ENCODE measurements at regions not wholly inside any gene's neighbourhood (a gene's known extent, or its start where the extent isn't known, plus 50 kb on each side); places are given as distances from the start of the nearest gene placed in this dataset.
"Not testable (repeated sequence)": the region's sequence is repeated elsewhere in the genome, so short reads cannot be mapped to it uniquely, and the experiment has no call there.

- no peak for DNase-seq
Observed at GRCh38 chr3:94612631-94613030, 549.8 kb downstream of the NSUN3 start.

DNA sequence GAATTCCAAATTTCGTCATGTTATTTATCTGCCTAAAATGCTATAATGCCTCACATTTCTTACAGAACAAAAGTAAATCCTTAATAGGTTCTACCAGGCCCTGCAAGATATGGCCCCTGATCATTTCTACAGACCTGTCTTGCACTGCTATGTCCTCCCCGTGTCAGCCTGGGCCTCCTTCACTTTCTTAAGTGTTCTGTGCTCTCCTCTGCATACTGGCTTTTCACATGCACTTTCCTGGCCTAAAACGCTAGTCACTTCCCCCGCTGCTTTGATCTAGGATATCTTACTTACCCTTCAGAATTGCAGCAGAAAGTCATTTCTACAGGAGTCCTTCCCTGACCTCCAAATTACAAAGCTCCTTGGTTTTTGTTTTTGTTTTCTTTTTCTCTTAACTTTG lies 551.3 kb downstream of the NSUN3 start:
- DNase-seq = no peak

GRCh38 chr3:94615275-94616065 lies 552.6 kb downstream of the NSUN3 start:
- DNase-seq = no peak

- DNase-seq = no peak
Observed at GRCh38 chr3:94616833-94617232, 554.0 kb downstream of the NSUN3 start.

DNA sequence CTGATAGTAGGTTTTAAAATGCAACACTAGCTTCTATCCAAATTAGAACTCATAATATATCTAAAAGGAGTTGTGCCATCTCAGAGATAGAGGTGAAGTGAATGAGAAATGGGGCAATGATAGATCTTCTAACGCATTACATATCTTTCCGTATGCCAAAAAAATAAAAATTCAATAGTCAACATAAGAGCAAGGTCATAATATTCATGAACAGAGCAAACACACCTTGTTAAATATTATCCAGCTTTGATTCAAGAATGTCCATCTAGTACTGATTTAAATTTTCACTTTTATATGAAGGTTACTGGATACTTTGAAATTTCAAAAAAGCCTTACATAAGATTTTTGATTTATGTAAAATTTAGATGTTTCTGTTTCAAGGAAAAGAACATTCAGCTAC lies 554.5 kb downstream of the NSUN3 start:
- DNase-seq = no peak

DNA sequence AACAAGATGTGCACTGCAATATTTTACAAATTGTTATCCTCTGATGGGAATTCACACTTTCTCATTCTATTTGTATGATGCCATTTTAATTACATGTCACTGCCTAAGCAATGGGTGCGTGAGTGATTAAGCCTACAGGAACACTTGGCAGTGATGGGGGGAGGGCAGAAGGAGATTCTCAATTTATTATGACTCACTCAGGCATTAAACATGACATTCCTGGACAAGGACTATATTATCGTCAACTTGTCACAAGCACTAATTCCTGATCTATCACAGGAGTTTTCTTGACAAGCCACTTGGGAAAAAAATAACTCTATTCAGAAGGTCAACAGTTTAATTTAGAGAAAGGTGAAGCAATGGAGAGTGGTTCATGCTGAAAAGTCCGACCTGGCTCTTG lies 556.8 kb downstream of the NSUN3 start:
- DNase-seq = no peak

DNA sequence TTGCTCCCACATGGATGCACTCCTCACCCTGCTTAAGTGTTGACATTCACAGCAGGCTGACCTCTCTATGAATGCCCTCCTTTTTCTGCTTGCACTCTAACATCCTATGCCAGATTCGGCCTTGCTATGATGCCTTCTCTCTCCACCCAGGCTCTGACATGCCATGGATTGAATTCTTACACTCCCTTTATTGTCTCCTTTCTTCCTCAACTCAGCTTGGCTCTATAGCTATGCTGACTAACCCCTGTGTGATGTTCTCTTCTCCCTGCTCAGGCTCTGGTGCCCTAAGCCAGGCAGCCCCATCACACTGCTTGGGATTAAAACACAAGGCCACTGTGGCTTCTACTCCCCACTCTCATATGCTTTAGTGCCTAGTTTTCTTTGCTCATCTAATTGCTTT lies 563.7 kb downstream of the NSUN3 start:
- DNase-seq = no peak

DNA sequence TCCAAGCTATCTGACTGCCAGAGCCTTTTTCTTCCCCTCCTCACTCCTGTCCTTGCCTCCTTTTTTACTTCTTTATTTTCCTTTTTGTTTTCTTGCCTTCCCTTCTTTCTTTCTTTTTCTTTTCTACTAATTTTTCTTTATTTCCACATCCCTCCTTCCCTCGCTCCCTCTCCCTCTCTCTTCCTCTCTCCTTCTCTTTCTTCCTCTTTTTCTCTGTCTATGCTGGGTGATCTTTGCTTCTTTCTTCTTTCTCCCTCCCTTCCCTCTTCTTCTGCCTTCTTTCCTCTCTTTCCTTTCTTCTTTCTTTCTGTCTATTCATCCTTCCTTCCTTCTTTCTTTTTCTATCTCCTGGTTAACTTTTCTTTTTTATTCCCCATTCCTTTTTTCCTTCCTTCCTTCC lies 564.8 kb downstream of the NSUN3 start:
- DNase-seq = no peak

DNA sequence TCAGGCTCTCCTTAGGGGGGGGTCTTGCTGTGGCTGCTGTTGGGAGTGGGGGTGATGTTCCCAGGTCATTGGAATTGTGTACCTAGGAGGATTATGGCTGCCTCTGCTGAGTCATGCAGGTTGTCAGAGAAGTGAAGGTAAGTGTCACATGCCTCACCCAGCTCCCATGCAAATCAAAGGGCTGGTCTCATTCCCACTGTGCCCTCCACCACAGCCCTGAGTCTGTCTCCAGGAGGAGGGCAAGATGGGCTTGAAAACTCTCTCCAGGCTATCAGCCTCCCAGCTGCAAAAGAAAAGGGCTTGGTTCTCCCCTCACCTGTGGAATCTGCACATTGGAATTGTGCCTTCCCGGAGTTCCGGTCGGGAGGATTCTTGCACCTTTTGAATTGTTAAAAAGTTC lies 580.5 kb downstream of the NSUN3 start:
- no peak for DNase-seq

DNA sequence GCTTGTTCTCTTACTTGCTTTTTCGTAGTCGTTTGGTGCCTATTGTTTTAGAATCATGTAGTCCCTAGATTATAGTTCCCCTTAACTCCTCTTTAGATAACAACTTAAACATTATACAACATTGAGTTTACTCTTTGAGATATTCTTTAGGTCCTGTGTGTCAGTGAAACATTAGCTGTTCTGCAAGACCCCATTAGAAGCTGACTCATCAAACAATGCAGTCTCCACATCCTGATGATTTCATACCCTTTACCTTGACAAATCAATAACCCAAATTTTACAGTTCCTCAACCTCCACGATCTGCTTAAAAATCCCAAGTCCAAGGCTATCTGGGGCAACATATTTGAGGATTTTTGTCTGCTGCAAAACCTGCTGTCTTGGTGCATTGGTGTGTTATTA lies 582.9 kb downstream of the NSUN3 start:
- no peak for DNase-seq

- DNase-seq = no peak
Observed at GRCh38 chr3:94647131-94647530, 584.3 kb downstream of the NSUN3 start.

- DNase-seq = not testable (repeated sequence)
Observed at GRCh38 chr3:94648270-94649180, 585.7 kb downstream of the NSUN3 start.

DNA sequence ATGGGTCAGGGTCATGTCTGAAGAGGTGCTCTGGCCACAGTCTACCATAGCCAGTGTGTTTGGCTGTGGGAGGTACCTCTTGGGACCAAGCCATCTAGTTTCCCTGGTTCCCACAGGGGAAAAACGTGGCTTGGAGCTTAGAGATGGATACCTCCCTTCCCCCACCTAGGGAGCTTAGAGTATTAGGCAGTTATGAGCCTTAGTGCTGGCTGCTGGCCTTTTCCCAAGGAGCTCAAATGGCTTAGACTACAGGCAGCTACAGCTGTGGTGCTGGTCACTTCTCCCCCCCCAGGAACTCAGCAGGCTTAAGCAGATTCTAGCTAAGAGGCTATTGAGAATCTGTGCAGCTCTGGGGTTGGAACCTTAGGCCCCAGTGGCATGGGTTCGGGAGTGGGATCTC lies 591.2 kb downstream of the NSUN3 start:
- no peak for DNase-seq

- DNase-seq = no peak
Observed at GRCh38 chr3:94665922-94666321, 603.1 kb downstream of the NSUN3 start.

GRCh38 chr3:94671078-94671477 lies 608.2 kb downstream of the NSUN3 start:
- no peak for DNase-seq

GRCh38 chr3:94673876-94674275 lies 611.0 kb downstream of the NSUN3 start:
- DNase-seq = no peak

DNA sequence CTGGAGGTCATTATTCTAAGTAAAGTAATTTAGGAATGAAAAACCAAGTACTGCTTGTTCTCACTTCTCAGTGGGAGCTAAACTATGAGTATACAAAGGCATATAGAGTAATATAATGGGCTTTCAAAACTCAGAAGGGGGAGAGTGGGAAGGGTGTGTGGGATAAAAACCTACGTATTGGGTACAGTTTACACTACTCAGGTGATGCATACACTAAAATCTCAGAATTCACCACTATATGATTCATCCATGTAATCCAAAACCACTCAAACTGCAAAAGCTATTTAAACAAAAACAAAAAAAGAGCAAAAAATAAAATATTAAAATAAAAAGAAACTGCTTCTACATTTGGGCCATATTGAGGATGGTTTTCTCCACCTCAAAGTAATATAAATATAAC lies 623.3 kb downstream of the NSUN3 start:
- DNase-seq = no peak

DNA sequence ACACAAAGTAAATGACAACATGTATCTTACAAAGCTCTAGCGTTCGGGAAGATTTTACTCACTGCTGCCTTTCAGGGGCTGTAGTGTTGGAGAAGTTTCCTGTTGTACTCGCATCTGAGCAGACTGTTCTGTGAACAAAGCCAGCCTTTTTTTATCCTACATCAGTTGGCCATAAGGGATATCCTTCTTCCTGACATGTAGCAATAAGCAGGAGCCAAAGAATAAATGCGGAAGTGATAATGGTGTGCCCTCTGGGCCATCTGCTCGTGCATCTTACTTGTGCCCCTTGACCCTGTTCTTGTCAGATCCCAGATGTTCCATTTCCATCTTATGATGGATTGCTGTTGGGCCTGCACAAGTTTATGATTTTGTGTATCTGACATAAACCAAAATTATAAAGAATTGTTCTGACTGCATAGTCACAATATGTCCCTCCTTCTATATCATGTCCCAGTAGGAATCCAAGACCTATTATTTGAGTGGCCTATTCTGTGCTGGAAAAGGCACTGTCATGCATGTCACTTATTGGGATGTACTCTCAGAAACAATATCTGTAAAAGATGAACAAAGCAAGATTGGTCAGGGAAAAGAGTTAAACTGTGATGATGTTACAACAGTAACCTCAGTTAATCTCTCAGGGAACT lies 631.3 kb downstream of the NSUN3 start:
- no peak for DNase-seq

- DNase-seq = no peak
Observed at GRCh38 chr3:94694894-94695293, 632.0 kb downstream of the NSUN3 start.

- DNase-seq = no peak
Observed at GRCh38 chr3:94704467-94704866, 641.6 kb downstream of the NSUN3 start.

- no peak for DNase-seq
Observed at GRCh38 chr3:94709249-94709902, 646.5 kb downstream of the NSUN3 start.

- DNase-seq = no peak
Observed at GRCh38 chr3:94714194-94714593, 651.3 kb downstream of the NSUN3 start.

All from activated CD4-positive, alpha-beta T cell treated with anti-CD3 and anti-CD28 coated beads, Interleukin-2, amount 50 U/mL, for 48 hours (primary cell).